Astrocyte of the cerebellum (primary cell): ENCODE measurements at regions not wholly inside any gene's neighbourhood (a gene's known extent, or its start where the extent isn't known, plus 50 kb on each side); places are given as distances from the start of the nearest gene placed in this dataset.

Experiments
- DNase-seq: peaks from one replicate; pipeline ENCODE4 v3.0.0-alpha.2; 2011; ENCODE audit warnings: low read depth
- H3K4me3 ChIP-seq: 2 replicates; pipeline ENCODE4 v1.5.1; 2011; ENCODE audit warnings: mild to moderate bottlenecking, low read depth, low read length, moderate library complexity
- in situ Hi-C: cut with HindIII; loops from 2 replicates; pipeline ENCODE4 v1.10.0; 2017; ENCODE audit warnings: low sequenced_read_pairs
- TF ChIP-seq, protein P1 (sequence below): IDR thresholded peaks from 2 replicates; pipeline ENCODE4 v1.5.1; 2012; ENCODE audit warnings: low read length, low read depth, moderate library complexity, mild to moderate bottlenecking; ENCODE audit errors: missing control alignments

DNA sequence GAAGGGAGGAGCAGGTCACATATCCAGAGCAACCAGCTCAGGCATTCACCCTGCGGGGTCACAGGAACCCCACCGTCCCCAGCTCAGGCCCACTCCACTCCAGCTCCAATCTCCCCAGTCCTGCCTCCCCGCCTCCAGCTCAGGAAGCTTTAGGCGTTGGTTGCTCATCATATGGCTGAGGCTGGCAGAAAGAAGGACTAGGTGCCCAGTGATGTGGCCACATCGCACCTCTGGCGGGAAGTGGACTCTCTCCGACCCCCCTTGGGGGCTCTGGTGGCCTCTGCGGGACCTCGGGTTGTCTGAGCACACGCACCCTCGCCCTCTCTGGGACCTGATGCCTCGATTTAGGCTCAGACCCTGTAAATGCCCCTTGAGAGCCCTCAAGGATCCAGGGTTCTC lies 187.7 kb downstream of the ZFP36L2 start:
- DNase-seq: no peak
- TF ChIP-seq, protein P1, sequence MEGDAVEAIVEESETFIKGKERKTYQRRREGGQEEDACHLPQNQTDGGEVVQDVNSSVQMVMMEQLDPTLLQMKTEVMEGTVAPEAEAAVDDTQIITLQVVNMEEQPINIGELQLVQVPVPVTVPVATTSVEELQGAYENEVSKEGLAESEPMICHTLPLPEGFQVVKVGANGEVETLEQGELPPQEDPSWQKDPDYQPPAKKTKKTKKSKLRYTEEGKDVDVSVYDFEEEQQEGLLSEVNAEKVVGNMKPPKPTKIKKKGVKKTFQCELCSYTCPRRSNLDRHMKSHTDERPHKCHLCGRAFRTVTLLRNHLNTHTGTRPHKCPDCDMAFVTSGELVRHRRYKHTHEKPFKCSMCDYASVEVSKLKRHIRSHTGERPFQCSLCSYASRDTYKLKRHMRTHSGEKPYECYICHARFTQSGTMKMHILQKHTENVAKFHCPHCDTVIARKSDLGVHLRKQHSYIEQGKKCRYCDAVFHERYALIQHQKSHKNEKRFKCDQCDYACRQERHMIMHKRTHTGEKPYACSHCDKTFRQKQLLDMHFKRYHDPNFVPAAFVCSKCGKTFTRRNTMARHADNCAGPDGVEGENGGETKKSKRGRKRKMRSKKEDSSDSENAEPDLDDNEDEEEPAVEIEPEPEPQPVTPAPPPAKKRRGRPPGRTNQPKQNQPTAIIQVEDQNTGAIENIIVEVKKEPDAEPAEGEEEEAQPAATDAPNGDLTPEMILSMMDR: no peak
- in situ Hi-C loops: no loop called here
- H3K4me3 ChIP-seq: no peak overlapping the region

DNA sequence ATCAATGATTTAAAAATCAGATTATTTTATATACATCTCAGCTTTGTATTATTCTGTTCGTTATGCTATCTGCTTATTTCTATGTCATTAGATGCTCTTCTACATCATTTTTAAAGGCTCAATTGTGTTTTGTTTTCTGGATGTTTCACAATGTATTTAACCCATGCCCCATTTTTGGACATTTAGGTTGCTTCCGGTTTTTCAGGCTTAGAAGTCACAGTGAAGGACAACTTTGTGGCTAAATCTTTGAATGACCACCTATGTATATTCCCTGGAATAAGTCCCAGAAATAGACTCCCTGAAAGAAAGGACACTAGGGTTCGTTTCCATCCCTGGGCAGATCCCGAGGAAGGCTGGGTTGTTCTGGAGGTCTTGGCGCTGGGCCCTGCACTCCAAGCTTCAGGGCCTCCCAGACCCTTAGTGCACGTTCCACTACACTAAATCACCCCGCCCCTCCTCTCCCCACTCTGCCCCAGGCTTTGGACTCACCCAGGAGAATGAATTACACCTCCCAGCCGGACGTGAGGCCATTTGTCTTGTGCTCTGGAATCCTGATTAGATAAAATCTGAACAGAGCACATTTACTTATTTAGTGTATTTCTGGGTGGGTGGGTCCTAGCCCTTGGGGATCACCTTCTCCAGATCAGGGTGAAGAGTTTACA lies 188.2 kb downstream of the ZFP36L2 start:
- no peak overlapping the region for H3K4me3 ChIP-seq
- DNase-seq: no peak
- TF ChIP-seq, protein P1: no peak
- in situ Hi-C loops: no loop called here

DNA sequence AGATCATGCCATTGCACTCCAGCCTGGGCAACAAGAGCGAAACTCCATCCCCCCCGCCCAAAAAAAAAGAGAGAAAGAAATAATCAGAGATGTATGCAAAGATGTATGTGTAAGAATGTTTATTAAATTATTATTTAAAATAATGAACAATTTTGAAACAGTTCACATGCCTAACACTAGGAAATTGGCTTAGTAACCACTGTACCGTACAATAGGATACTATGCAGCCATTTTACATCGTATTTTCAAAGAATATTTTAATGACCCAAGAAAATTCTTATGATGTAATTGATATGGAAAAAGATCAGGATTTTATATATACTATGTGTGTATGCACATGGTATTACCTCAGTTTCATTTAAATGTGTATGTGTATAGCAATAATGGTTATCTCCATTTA lies 190.5 kb downstream of the ZFP36L2 start:
- in situ Hi-C loops: no loop called here
- TF ChIP-seq, protein P1: no peak
- no peak overlapping the region for H3K4me3 ChIP-seq
- no peak for DNase-seq

DNA sequence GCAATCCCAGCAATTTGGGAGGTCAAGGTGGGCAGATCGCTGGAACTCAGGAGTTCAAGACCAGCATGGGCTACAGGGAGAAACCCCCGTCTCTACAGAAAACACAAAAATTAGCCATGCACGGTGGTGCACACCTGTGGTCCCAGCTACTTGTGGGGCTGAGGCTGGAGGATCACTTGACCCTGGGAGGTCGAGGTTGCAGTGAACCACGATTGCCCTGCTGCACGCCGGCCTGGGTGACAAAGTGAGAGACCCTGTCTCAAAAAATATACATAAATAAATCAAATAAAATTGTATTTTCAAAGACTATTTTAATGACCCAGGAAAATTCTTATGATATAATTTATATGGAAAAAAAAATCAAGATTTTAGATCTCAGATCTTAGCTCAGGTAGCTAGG lies 191.5 kb downstream of the ZFP36L2 start:
- in situ Hi-C loops: no loop called here
- TF ChIP-seq, protein P1: no peak
- DNase-seq: no peak
- H3K4me3 ChIP-seq: no peak overlapping the region

DNA sequence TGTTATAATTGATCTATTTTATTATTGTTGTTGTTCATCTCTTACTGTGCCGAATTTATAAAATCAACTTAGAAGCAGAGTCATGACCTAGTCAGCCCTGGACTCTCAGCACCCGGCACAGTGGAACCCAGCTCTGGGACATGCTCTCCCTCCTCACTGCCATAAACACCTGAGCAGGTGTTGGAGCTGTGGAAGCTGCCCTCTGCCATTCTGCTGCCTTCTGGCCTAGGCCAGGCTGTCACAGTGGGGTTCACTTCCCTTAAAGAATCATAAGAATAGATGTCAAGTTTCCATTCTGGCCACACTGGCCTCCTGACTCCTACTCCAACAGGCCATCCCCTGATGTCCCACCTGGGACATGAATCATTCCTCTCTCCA lies 192.2 kb downstream of the ZFP36L2 start:
- TF ChIP-seq, protein P1: no peak
- H3K4me3 ChIP-seq: no peak overlapping the region
- DNase-seq: no peak
- in situ Hi-C loops: no loop called here

DNA sequence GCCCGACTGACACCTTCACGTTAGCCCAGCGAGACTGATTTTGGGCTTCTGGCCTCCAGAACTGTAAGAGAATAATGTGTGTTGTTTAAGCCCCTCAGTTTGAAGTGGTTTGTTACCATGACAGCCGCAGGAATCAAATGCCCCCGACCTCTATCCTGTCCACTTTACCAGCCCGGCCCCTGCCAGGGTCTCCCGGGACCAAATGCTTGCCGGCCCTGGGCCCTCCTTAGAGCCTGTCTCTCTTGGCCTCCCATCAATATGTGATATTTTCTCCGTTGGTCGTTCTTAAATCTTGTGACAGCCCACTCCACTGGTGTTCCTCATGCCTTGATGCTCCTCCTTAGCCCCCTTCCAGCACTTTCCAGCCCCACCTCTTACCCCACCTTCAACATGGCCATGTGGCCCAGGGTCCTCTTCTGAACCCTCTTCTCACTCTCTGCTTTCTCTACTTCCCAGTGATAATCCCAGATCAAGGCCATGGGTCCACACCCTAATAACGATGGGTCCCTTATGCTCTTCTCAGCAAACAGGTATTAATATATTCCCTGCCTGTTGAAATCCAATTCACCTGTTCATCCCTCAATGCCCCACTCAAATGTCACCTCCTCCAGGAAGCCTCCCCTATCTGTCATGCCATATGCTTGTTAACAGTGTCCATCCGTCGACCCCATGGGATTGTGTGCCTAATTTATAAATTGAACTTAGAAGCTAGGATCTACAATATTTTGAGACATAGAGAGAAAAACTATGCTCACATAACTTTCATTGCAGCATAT lies 192.8 kb downstream of the ZFP36L2 start:
- TF ChIP-seq, protein P1: no peak
- in situ Hi-C loops: no loop called here
- H3K4me3 ChIP-seq: no peak overlapping the region
- DNase-seq: no peak
